HG02588 (cell line): ENCODE measurements at regions not wholly inside any gene's neighbourhood (a gene's known extent, or its start where the extent isn't known, plus 50 kb on each side); places are given as distances from the start of the nearest gene placed in this dataset.

Source experiments
- ATAC-seq: cut with Tn5 transposase; IDR thresholded peaks from one replicate; pipeline ENCODE4 v1.9.1; 2021; ENCODE audit warnings: mild to moderate bottlenecking, moderate library complexity; ENCODE audit not compliant: unreplicated experiment

DNA sequence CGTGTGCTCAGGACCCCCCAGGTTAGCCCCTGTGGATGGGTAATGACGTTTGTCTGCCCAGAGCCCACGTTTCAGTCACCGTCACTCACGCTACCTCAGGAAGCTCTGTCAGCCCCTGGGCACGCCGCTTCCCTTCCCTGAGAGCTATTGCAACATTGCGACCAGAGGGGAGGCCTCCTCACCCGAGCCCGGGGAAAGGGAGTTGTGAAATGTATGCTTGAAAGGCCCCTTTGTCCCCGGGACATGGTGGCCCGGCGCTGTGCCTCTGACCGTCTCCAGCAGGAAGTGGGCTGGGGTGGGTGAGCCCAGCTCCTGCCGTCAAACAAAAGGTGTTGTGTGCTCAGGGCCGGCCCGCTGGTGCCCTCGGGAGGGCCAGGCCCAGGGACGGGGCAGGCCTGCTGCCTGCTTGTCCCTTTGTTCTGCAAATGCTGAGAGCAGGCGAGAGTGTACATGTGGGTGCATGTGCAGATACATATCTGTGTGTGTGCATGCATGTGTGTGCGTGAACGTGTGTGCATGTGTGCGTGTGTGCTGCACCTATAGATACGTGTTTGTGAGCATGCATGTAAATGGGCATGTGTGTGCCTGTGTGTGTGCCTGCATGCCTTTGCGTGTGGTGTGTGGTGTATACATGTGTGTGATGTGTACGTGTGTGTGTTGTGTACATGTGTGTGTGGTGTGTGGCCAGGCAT is 1125.0 kb downstream of the BRD1 start:
- ATAC-seq: no peak

DNA sequence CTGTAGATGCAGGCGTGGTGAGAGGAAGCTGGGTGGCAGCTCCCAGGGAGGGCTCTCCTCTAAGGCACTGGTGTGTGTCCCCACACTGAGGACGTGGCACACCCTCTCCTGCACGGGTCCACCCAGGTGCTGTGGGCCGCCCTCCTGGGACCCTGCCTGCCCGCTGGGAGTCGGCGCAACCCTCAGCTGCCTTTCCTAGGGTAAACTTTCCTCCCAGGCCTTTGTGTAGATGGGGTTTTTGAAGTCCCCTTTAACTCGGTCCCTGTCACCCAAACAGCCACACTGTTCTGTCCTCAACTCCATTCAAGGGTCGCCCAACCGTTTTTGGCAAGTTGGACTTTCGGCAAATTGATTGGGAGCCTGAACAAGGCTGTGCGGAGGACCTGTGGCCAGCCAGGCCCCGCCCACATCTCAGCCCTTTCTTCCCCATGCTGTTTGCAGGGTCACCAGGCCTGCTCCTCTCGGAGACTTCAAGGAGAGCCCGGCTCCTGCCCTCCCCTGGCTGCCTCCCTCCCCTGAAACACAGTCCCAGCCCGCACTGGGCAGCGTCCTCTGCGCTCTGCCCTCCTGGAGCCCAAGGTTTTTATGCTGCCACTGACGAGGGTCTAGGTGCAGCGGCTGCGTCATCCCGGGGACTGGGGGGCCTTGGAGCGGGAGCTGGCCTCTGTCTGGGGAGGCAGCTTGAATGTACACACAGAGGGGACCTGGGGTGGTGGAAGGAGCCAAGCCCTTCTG is 1126.2 kb downstream of the BRD1 start:
- ATAC-seq: no peak

DNA sequence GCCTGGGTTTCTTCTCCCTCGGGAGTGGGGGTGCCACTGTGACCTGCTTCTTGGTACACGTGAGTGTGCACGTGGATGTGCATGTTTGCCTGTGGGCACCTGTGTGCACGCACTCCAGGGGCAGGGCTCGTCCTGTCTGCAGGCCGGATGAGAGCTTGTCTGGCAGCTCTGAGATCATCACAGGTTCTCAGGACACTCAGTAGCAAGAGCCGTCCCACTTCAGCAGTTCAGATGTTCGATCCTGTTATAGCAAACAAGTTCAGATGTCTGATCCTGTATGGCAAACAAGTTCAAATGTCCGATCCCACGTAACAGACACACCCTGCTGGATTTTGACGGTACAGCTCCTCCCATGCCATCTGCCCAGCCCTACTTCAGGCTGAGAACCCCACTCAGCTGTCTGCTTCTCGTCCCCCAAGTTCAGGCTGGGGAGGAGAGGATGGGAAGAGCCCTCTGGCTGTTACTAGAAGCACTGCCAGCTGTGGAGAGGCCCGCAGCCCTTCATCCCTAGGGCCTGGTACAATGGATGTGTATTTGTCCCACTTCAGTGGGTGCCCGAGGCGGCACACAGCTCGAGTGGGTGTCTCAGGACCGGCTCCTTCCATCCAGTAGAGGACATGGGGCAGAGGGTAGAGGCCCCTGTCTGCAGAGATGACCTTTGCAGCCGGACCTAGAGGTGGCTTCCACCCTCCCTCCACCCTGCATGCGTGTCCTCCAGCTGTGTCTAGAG is 1126.9 kb downstream of the BRD1 start:
- ATAC-seq: no peak

DNA sequence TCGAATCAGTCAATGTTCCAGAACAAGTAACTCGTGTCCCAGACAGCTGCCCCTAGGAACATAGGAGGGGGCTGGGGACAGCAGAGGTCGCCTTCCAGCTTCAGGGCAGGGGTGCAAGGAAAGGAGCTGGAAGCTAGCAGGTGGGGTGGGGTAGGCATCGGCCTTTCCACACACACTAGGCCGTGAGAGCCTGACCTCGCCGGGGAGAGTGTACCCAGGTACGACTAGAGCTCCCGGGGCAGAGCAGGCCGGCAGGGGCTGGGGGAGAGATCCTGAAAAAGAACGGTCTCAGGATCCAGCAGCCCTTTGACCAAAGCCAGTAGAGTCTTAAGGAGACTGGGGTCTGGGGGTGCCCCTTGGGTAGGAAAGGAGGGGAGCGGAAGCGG is 1127.5 kb downstream of the BRD1 start:
- ATAC-seq: no peak

DNA sequence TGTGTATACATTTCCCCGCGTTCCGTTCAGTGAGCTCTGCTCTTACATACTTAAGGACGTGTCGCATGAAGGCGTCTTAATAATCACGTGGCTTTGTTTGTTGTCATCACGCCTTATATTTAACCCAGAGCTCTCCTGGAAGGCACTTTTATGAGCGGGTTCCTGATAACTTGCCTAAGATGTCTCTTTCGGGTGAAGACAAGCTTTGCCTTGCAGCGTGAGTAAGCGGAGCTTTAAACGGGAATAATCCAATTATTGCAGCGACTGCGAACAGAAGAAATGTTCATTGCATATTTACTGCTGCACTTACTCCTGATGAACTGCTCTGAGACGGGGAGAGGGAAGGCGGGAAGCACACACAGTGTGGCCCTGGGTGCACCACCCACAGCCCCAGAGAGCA is 1128.2 kb downstream of the BRD1 start:
- no peak for ATAC-seq

DNA sequence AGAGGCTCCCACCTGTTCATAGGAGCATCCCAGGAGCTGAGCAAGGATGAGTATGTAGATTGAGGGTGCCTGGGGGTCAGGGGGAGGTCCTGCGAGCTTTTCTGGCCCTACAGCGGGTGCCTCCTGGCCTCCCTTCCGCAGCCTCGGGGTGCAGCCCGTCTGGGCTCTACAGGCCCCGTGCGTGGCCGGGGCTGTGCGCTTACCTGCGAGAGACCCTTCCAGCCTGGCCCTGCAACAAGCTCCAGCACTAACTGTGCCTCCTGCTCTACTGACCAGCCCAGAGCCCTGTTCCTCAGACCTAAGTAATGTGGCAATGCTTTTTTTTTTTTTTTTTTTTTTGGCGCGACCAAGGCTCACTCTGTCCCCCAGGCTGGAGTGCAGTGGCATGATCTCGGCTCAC is 1129.1 kb downstream of the BRD1 start:
- no peak for ATAC-seq

DNA sequence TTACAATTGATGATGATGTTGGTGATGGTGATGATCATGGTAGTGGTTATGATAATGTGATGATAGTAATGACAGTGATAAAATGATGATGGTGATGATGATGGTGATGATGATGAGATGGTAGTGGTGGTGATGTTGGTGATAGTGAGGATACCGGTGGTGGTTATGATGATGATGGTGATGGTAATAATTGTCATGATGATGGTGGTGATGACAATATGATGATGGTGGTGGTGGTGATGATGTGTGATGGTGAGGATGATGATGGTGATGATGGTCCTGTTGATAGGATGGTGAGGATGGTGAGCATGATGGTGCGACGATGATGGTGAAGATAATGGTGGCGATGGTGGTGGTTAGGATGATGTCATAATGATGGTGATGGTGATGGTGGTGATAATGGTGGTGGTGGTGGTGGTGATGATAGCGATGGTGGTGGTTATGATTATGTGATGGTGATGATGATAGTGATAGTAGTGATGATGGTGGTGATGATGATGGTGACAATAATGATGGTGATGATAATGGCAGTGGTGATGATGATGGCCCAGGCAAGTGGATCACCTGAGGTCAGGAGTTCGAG is 1129.9 kb downstream of the BRD1 start:
- no peak for ATAC-seq

DNA sequence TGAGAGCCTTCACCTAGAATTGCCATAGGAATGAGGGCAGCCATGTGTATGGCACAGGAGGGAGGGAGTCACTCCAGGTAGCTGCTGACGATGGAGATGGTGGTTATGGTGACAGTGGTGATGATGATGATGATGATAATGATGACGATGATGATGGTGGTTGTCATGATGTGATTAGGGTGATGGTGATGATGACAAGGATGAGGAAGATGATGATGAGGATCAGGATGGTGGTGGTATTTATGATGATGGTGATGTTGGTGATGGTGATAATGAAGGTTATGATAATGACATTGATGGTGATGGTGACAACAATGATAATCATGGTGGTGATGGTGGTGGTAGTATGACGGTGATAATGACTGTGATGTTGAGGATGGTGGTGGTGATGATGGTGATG is 1130.5 kb downstream of the BRD1 start:
- ATAC-seq: no peak

DNA sequence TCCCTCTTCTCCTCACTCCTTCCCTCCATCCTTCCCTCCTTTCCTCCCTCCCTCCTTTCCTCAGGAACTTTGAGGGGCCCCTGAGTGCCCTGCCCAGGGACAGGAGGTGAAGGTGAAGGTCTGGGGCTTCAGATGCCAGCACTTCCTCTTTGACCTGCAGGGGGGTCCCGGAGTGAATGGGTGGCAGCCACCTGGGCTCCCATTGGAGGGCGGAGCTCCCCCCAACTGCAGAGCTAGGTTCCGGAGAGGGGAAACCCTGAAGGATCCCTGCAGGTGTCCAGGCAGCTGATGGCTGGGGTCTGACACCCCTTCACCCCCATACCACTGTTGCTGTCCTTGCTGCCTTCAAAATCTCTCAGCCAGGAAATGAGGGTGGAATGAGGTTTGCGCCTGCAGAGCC is 1131.3 kb downstream of the BRD1 start:
- no peak for ATAC-seq

DNA sequence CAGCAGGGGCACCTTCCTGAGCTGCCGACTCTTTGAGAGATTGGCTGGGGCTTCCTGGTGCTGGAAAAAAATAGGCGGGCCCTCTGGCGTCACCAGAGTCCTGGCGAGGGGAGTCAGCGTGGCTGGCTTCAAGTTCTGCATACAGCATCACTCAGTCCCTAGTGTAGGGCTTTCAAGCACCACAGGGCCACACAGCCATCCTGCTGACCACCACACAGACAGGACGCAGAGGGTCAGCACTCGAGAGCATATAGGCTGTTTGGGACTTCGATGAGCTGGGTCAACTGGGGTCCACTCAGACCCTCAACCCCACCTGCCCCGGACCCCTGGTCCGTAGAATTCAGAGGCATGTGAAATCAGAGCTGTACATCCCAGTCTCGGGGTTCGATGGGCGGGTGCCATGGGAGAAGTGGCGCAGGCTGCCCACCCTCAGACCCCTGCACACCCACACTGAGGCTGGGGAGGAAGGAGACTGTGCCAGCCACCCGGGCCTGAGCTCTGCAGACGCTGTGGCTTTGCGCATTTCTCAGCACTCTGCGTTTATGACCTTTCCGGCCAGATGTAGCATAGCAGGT is 1131.9 kb downstream of the BRD1 start:
- no peak for ATAC-seq

DNA sequence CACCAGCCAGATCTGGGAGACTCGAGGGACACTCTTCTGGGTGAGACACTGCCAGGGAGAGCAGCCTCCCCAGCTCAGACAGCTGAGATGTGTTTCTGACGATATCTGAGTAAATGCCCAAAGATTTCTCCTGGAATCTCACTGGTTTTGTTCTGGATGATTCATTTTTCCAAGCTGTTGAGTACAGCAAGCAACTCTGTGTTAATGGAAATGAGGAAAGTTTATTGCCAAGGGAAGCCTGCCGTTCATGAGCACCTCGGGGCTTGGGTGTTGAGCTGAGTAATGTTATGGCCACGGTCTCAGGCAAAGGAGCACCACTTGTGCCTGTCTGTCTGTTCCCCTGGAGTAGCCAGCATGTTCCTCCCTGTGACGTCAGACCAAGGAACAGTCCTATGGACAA is 1132.4 kb downstream of the BRD1 start:
- no peak for ATAC-seq

DNA sequence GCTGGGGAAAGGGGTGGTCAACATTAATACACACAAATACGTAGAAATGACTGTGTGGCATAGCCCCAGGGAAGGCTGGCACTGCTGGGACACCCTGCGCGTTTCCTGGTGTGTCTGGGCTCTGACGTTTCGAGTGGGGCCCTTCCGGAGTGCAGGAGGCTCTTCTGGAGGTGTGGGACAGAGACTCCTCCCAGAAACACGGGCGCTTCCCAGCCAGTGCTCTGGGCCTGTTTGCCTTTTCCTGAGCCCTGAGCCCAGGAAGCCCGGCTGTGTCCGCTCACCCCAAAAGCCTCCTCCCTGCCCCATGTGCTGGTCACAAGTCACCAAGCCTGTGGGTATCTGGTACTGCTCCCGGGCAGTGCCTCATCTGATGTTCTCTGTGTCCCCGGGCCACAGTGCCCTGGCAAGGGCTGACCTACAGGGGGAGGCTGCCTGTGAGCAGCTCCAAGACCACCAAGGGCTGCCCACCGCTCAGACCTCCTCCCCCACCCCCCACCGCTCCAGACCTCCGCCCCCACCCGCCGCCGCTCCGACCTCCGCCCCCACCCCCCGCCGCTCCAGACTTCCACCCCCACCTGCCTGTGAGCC is 1133.3 kb downstream of the BRD1 start:
- no peak for ATAC-seq

DNA sequence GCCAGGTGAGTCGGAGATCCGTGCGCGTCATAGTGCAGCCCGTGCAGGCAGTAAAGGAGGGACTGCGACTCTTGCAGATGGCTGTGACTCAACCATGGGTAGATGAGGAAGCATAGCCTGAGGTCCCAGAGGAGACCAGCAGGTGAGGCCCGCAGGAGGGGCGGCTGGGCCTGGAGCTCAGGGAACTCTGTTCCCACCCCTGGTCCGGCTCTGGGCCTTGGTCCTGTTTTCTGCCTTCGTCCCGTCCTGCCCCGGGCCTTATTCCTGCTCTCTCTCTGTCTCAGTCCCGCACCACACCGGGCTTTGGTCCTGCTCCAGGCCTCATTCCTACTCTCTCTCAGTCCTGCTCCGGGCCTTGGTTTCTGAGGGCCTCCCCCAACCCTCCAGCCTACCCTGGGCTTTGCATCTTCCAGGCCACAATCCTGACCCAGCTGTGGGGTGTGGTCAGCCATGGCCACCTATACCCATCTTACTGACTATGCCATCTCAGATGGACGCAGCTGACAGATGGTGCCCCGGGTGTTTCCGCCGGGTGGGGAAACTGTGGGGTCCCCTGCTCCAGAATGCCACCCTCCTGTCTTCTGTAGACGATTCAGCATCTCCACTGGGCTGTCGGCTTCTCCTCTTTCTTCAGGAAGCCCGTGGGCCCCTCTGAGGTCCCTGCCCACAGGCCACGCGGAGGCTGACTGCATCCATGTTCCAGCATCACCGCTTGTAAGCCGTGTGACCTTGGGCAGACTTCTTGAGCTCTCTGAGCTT is 1134.1 kb downstream of the BRD1 start:
- no peak for ATAC-seq

DNA sequence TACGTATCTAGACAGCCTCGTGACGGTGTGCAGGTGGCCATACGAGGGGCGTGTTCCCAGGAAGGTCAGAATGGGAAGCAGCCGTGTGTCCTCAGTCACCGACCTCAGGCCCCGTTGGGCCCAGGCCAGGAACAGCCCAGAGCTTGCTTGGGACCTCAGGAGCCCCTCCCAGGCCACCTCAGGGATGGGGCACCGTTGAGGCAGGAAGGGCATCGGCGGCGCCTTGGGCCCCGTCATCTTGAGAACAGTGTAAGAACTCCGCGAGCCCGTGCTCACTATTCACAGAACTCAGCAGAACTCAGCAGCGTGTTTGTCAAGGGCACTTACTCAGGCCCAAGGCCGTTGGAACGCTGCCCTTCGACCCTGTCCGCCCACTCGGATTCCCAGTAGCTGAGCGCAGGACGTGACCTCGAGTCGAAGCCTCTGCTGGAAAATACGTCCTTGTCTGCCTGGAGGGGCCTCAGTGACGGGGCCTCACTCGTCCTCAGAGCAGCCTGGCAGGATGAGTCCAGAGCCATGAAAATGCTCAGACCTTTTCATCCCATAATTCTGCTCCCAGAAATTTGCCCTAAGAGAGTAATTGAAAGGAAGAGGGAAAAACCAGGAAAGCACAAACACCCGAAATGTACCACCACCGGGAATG is 1134.8 kb downstream of the BRD1 start:
- no peak for ATAC-seq

DNA sequence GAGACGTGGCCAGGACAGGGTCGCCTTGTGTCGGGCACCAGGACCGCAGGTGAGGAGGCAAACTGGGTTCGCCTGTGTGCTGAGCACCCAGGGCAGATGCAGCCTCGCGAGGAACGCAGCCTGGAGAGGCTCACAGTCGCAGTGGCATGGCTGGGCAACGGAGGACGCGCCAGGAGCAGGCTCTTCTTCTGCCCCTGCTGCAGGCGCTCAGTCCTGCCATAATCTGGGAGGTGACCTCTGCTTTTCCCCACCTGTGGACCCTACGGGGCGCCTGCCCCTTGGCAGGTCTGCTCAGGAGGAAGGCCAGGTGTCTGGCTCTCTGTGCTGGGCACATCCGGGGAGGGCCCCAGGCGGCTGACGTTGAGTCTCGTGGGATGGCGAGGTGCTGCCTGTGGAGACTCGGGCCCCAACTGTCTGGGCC is 1136.2 kb downstream of the BRD1 start:
- no peak for ATAC-seq

DNA sequence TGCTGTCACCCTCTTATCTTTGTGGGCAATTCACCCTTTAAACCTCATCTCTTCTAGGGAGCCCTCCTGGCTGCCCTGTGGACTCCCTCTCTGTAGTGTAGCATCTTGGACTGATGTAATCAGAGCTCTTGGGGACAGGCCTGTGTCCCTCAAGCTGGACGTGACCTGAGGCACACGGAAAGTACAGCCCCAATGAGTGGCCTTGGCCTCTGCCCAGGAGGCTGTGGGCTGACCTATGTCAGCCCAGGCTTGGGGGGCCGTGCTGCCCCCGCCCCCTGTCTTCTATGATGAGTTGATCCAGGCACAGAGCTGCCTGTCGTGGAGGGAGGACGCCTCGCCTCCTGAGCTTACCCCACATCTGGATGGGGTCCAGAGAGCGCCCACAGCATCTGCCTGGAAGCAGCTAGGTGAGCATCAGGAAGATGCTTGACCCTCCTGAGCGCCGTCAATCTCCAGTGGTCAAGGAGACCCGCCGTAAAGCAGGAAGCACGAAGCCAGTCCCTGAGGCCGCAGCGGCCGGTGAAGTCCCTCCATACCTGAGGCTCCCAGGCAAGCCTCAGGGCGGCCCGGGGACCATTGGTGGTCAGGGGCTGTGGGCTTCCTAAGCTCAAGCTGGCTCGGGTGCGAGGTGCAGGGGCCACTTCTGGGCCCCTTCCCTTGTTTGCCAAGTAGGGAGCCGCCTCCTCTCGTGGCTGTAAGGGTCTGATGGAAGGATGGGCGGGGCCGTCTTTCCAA is 1136.9 kb downstream of the BRD1 start:
- no peak for ATAC-seq

DNA sequence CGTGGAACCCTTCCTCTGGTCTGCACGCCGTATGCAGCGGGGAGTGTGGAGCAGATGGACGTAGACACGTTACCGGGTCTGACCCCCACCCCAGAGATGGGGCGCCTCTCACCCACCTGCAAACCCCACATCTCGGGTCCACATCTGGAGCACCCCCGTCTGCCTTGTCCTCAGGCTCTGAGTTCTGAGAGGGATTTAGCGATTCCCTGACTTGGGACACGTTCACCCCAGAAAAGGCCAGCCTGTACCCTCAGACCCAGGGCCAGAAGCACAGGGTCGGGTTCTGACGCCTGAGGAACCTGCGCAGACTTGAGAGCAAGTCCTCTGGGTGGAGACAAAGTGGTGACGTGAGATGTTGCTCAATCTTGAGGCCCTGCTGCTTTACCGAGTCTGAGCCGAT is 1138.5 kb downstream of the BRD1 start:
- no peak for ATAC-seq

DNA sequence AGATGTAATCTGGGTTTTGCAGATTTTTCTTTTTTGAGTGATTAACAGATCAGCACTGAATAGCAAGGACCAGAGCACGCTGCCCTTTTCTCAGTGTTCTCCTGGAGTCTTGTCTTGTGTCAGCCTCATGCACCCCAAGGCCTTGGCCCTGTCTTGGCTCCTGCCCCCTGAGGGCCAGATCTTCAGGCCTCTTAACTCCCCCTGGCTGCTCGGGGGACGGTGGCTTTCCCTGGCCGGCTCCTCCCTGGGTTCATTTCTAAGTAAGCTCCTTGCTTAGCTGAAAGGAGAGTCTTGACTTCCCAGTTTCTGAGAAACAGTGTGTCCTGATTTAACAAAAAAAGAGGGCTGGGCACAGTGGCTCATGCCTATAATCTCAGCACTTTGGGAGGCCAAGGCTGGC is 1139.3 kb downstream of the BRD1 start:
- ATAC-seq: no peak

DNA sequence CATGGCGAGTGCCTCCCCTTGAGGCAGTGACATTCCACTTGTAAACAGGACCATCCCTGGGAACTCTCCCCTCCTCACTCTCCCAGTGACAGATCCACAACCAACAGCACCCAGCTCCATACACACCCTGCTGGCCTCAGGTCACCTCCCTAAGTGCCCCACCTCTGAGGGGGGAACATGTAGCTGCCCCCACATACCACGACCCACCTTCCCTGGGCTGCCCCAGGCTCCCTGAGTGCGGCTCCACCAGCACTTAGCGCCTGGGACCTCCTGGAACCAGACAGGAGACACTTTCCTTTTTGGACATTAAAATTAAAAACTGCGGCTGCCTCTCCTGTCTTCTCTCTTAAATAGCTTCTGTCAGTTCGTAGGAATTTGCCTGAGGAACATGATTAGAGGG is 1140.1 kb downstream of the BRD1 start:
- ATAC-seq: no peak
